ENCODE measurements at regions not wholly inside any gene's neighbourhood (a gene's known extent, or its start where the extent isn't known, plus 50 kb on each side); places are given as distances from the start of the nearest gene placed in this dataset.

- TF ChIP-seq HES1 (IDR thresholded peaks at IDR 0.05; ENCODE audit: low read depth) = no peak
These were observed 177.9 kb downstream of the JRKL start (continued) for GRCh38 chr11:96567667-96568066.

- no peaks in the 10 kb centered on the region for H3K79me2 ChIP-seq (ENCODE audit: control insufficient read depth, insufficient read depth, low read length)
- in situ Hi-C loops (cut with MboI) = no loop called here
- H2AFZ ChIP-seq (ENCODE audit: low read depth, low read length) = no peak overlapping the region
- BruUV-seq (replicated peaks) = no TSS peak
- no peak for DNase-seq (ENCODE audit: extremely low read depth in 1 of 4, low spot score in 3 of 4)
- ChIA-PET CTCF (ENCODE audit: low intra/inter-chr PET ratio) (no interaction called here), POLR2A (interaction anchor here (1.1 kb wide), 1 partner anchor 8 kb away, joined by 3 read pairs; no protein-coding TSS in a partner anchor)
- H4K20me1 ChIP-seq (replicated peaks; ENCODE audit: control insufficient read depth, insufficient read depth, low read length) = no peaks in the 10 kb centered on the region
- no peaks in the 10 kb centered on the region for H3K9me1 ChIP-seq (ENCODE audit: control insufficient read depth, insufficient read depth, low read length)
- no peak for FAIRE-seq
- no peaks in the 10 kb centered on the region for H3K36me3 ChIP-seq (ENCODE audit: control insufficient read depth, insufficient read depth, low read length)
- intact Hi-C loops (cut with micrococcal nuclease) = no loop called here
- H3K27me3 ChIP-seq (ENCODE audit: control insufficient read depth in 2 of 2, insufficient read depth in 2 of 2, low read length in 2 of 2) = no peaks in the 10 kb centered on the region
- no peak for ATAC-seq
- H3K9me3 ChIP-seq (replicated peaks; ENCODE audit: control insufficient read depth, insufficient read depth, low read depth, low read length) = no peaks in the 10 kb centered on the region
- no peak overlapping the region for H3K4me2 ChIP-seq (ENCODE audit: insufficient read depth, low read length)
- H3K4me1 ChIP-seq (replicated peaks in 1 of 2; ENCODE audit: control insufficient read depth in 2 of 2, insufficient read depth in 2 of 2, low read length in 2 of 2) = no peaks in the 10 kb centered on the region
- TF ChIP-seq GTF2F1 (IDR thresholded peaks at IDR 0.05; ENCODE audit: low read depth, low read length) = no peak
- WGBS (ENCODE audit: insufficient coverage, low coverage, missing lambda C conversion rate) = 53% methylated on average over 2 of the region's 2 CpGs
- H3K4me3 ChIP-seq = no peak overlapping the region
- no peak overlapping the region for H3K27ac ChIP-seq (ENCODE audit: extremely low read depth, low read depth, low read length)
- H3K9ac ChIP-seq (ENCODE audit: insufficient read depth in 1 of 2, low read depth in 2 of 2, low read length in 2 of 2) = no peak overlapping the region
These were observed 186.6 kb downstream of the JRKL start for GRCh38 chr11:96576383-96576782.

- no peaks in the 10 kb centered on the region for H3K79me2 ChIP-seq (ENCODE audit: control insufficient read depth, insufficient read depth, low read length)
- no peak overlapping the region for H3K9ac ChIP-seq (ENCODE audit: insufficient read depth in 1 of 2, low read depth in 2 of 2, low read length in 2 of 2)
- intact Hi-C loops (cut with micrococcal nuclease) (no loop called here), in situ Hi-C loops (cut with MboI) (no loop called here)
- no peak overlapping the region for H3K4me3 ChIP-seq
- BruUV-seq (replicated peaks) = no TSS peak
- H3K27me3 ChIP-seq (ENCODE audit: control insufficient read depth in 2 of 2, insufficient read depth in 2 of 2, low read length in 2 of 2) = no peaks in the 10 kb centered on the region
- H3K4me2 ChIP-seq (ENCODE audit: insufficient read depth, low read length) = no peak overlapping the region
- ChIA-PET CTCF (ENCODE audit: low intra/inter-chr PET ratio) (no interaction called here), POLR2A (no interaction called here)
- H3K36me3 ChIP-seq (ENCODE audit: control insufficient read depth, insufficient read depth, low read length) = no peaks in the 10 kb centered on the region
- no peaks in the 10 kb centered on the region for H3K9me3 ChIP-seq (replicated peaks; ENCODE audit: control insufficient read depth, insufficient read depth, low read depth, low read length)
- WGBS (ENCODE audit: insufficient coverage, low coverage, missing lambda C conversion rate) = 17% methylated on average over 1 of the region's 1 CpG
- no peak overlapping the region for H3K27ac ChIP-seq (ENCODE audit: extremely low read depth, low read depth, low read length)
- H3K9me1 ChIP-seq (ENCODE audit: control insufficient read depth, insufficient read depth, low read length) = no peaks in the 10 kb centered on the region
- H2AFZ ChIP-seq (ENCODE audit: low read depth, low read length) = no peak overlapping the region
- FAIRE-seq (no peak), ATAC-seq (no peak), DNase-seq (ENCODE audit: extremely low read depth in 1 of 4, low spot score in 3 of 4) (no peak)
- H3K4me1 ChIP-seq (replicated peaks in 1 of 2; ENCODE audit: control insufficient read depth in 2 of 2, insufficient read depth in 2 of 2, low read length in 2 of 2) = no peaks in the 10 kb centered on the region
- no peaks in the 10 kb centered on the region for H4K20me1 ChIP-seq (replicated peaks; ENCODE audit: control insufficient read depth, insufficient read depth, low read length)
- no peak for TF ChIP-seq TEAD4 (IDR thresholded peaks at IDR 0.05; ENCODE audit: low read length)
- no peak for TF ChIP-seq TEAD4 (CRISPR knock-in tag; IDR thresholded peaks at IDR 0.05; ENCODE audit: borderline replicate concordance)
- no peak for TF ChIP-seq HCFC1 (IDR thresholded peaks at IDR 0.05; ENCODE audit: low read depth, low read length)
- TF ChIP-seq, protein P1, sequence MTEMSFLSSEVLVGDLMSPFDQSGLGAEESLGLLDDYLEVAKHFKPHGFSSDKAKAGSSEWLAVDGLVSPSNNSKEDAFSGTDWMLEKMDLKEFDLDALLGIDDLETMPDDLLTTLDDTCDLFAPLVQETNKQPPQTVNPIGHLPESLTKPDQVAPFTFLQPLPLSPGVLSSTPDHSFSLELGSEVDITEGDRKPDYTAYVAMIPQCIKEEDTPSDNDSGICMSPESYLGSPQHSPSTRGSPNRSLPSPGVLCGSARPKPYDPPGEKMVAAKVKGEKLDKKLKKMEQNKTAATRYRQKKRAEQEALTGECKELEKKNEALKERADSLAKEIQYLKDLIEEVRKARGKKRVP (CRISPR knock-in tag; IDR thresholded peaks at IDR 0.05) = peak; percentile 35; the same call in 1 of the 2 replicates
- no peak for TF ChIP-seq CEBPG (CRISPR knock-in tag; IDR thresholded peaks at IDR 0.05)
- 0 out of 4 replicates have a peak, but pooled peaks of 1 of the 2 experiments have one; percentile 51 for TF ChIP-seq CEBPG (tag; conservative IDR thresholded peaks at IDR 0.05 in 1 of 2, IDR thresholded peaks at IDR 0.05 in 1 of 2)
- 0 out of 2 replicates have a peak, but pooled peaks have one; percentile 13 for TF ChIP-seq EP400 (IDR thresholded peaks at IDR 0.05)
- peak; percentile 24; the same call in 1 of the 2 replicates for TF ChIP-seq ATF3 (IDR thresholded peaks at IDR 0.05)
- no peak for TF ChIP-seq ATF3 (CRISPR knock-in tag; conservative IDR thresholded peaks at IDR 0.05)
These were observed 188.6 kb downstream of the JRKL start for GRCh38 chr11:96578379-96578778.

All from K562 (cell line).